GM18870 (cell line): ENCODE measurements at regions not wholly inside any gene's neighbourhood (a gene's known extent, or its start where the extent isn't known, plus 50 kb on each side); places are given as distances from the start of the nearest gene placed in this dataset.

ENCODE experiments used
- ATAC-seq: cut with Tn5 transposase; IDR thresholded peaks from one replicate; pipeline ENCODE4 v1.9.1; 2021; ENCODE audit warnings: moderate library complexity; ENCODE audit not compliant: unreplicated experiment

GRCh38 chr4:187550256-187550950 is 445.2 kb upstream of the ZFP42 start:
- no peak for ATAC-seq

- no peak for ATAC-seq
Observed at GRCh38 chr4:187552781-187553180, 442.8 kb upstream of the ZFP42 start.

- no peak for ATAC-seq
Observed at GRCh38 chr4:187555174-187555573, 440.4 kb upstream of the ZFP42 start.

- ATAC-seq, result no peak
Observed at GRCh38 chr4:187558391-187558790, 437.2 kb upstream of the ZFP42 start.

GRCh38 chr4:187562345-187562744 is 433.2 kb upstream of the ZFP42 start:
- no peak for ATAC-seq

GRCh38 chr4:187565416-187565815 is 430.2 kb upstream of the ZFP42 start:
- no peak for ATAC-seq

GRCh38 chr4:187569871-187570270 is 425.7 kb upstream of the ZFP42 start:
- no peak for ATAC-seq

GRCh38 chr4:187575706-187576105 is 419.9 kb upstream of the ZFP42 start:
- ATAC-seq, result no peak

- ATAC-seq, result no peak
Observed at GRCh38 chr4:187576751-187577150, 418.8 kb upstream of the ZFP42 start.

GRCh38 chr4:187577941-187578480 is 417.6 kb upstream of the ZFP42 start:
- ATAC-seq, result no peak

- ATAC-seq, result no peak
Observed at GRCh38 chr4:187586892-187587291, 408.7 kb upstream of the ZFP42 start.

- ATAC-seq, result no peak
Observed at GRCh38 chr4:187598196-187598595, 397.4 kb upstream of the ZFP42 start.

- ATAC-seq, result no peak
Observed at GRCh38 chr4:187602339-187603092, 393.1 kb upstream of the ZFP42 start.

- ATAC-seq, result no peak
Observed at GRCh38 chr4:187603093-187604025, 392.2 kb upstream of the ZFP42 start.

GRCh38 chr4:187604984-187605383 is 390.6 kb upstream of the ZFP42 start:
- no peak for ATAC-seq

- ATAC-seq, result no peak
Observed at GRCh38 chr4:187606581-187606980, 389.0 kb upstream of the ZFP42 start.

- ATAC-seq, result no peak
Observed at GRCh38 chr4:187608001-187608421, 387.6 kb upstream of the ZFP42 start.

GRCh38 chr4:187612301-187612700 is 383.3 kb upstream of the ZFP42 start:
- ATAC-seq, result no peak

- ATAC-seq, result no peak
Observed at GRCh38 chr4:187613089-187613839, 382.3 kb upstream of the ZFP42 start.

- no peak for ATAC-seq
Observed at GRCh38 chr4:187615972-187616371, 379.6 kb upstream of the ZFP42 start.
